ENCODE measurements at regions not wholly inside any gene's neighbourhood (a gene's known extent, or its start where the extent isn't known, plus 50 kb on each side); places are given as distances from the start of the nearest gene placed in this dataset.

DNA sequence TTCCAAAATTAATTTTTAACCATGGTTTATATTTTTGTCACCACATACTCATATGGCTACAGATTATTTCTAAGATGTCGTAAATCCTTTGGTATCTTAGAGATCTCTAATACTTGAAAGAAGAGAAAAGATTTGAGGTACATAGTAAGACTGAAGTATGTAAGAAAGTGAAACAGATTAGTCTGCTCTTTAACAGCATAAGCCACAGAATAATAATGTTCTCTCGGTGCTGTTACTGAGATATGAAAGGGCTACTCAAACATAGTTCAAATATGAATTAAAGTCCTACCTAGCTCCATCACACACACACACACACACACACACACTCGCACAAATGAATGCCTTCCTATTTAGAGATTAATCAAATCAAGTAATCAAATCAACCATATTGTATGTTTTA lies 274.1 kb upstream of the PCDH18 start:
- TF ChIP-seq MAZ (IDR thresholded peaks at IDR 0.05; ENCODE audit: borderline replicate concordance, low read depth, low read length) (no peak), MAFK (IDR thresholded peaks at IDR 0.05; ENCODE audit: low read depth, low read length) (no peak), RFX5 (IDR thresholded peaks at IDR 0.05; ENCODE audit: low read depth, low read length) (no peak), USF2 (IDR thresholded peaks at IDR 0.05; ENCODE audit: low read depth, low read length) (no peak), CEBPB (IDR thresholded peaks at IDR 0.05; ENCODE audit: low read depth, low read length) (no peak), BHLHE40 (IDR thresholded peaks at IDR 0.05; ENCODE audit: low read depth, low read length) (no peak)
- CTCF ChIA-PET, result interaction anchor here (1.3 kb wide), 1 partner anchor 12 kb away, joined by 6 read pairs; no protein-coding TSS in a partner anchor

More for the DNA sequence above, 274.1 kb upstream of the PCDH18 start:
- in situ Hi-C loops (cut with MboI; ENCODE audit: low sequenced_read_pairs) (loop anchor here (25.0 kb wide), 1 partner anchor 881 kb away; no protein-coding TSS in a partner anchor), intact Hi-C loops (cut with micrococcal nuclease) (no loop called here), dilution Hi-C loops (cut with HindIII; ENCODE audit: low sequenced_read_pairs, unreplicated experiment) (no loop called here)
- no peaks in the 10 kb centered on the region for H3K36me3 ChIP-seq (ENCODE audit: control insufficient read depth, insufficient read depth, low read length)
- H2AK5ac ChIP-seq (ENCODE audit: low read depth, low read length), result no peak overlapping the region
- H3K14ac ChIP-seq (replicated peaks; ENCODE audit: low read depth, low read length), result no peak overlapping the region
- H3K4me2 ChIP-seq (ENCODE audit: low read depth, low read length), result no peak overlapping the region
- H4K5ac ChIP-seq (ENCODE audit: low read depth, low read length), result no peak overlapping the region
- WGBS, 2 experiments (ENCODE audit: extremely low coverage in 2 of 2, insufficient read length in 1 of 2), result no CpG with 5 or more reads among the region's 3 CpGs
- POLR2A ChIA-PET (ENCODE audit: unreplicated experiment), result no interaction called here
- DNase-seq (no peak), ATAC-seq (ENCODE audit: low read depth) (no peak)
- H4K91ac ChIP-seq (ENCODE audit: insufficient read depth, low read depth, low read length), result no peak overlapping the region
- H3K18ac ChIP-seq (ENCODE audit: low read depth, low read length), result no peak overlapping the region
- H4K8ac ChIP-seq (ENCODE audit: low read depth in 2 of 2, low read length in 2 of 2), result no peak overlapping the region
- no peaks in the 10 kb centered on the region for H3K9me3 ChIP-seq (ENCODE audit: control insufficient read depth, insufficient read depth, low read length)
- no peak overlapping the region for H2AK9ac ChIP-seq (replicated peaks; ENCODE audit: low read depth, low read length, poor library complexity)
- H2AFZ ChIP-seq (replicated peaks; ENCODE audit: low read length, poor library complexity), result no peak overlapping the region
- H3K9me1 ChIP-seq (ENCODE audit: insufficient read depth, low read length), result no peaks in the 10 kb centered on the region
- H3K4me3 ChIP-seq (ENCODE audit: insufficient read depth, low read depth, low read length), result no peak overlapping the region
- no peaks in the 10 kb centered on the region for H3K27me3 ChIP-seq (ENCODE audit: control insufficient read depth, insufficient read depth, low read length)
- H2BK120ac ChIP-seq (ENCODE audit: low read depth, low read length), result no peak overlapping the region
- no peaks in the 10 kb centered on the region for H3K79me1 ChIP-seq (ENCODE audit: low read depth in 1 of 2, low read length in 2 of 2)
- H3K4ac ChIP-seq (ENCODE audit: low read depth, low read length), result no peak overlapping the region
- no peaks in the 10 kb centered on the region for H4K20me1 ChIP-seq (ENCODE audit: insufficient read depth, low read length)
- no peak overlapping the region for H3K23ac ChIP-seq (ENCODE audit: low read depth, low read length)
- H3K27ac ChIP-seq (ENCODE audit: insufficient read depth, low read length), result no peak overlapping the region
- no peak overlapping the region for H3K56ac ChIP-seq (ENCODE audit: extremely low read depth, insufficient read depth, low read length)
- no peak overlapping the region for H3K9ac ChIP-seq (ENCODE audit: low read depth, low read length)
- no peak overlapping the region for H2BK5ac ChIP-seq (ENCODE audit: low read depth, low read length, poor library complexity, severe bottlenecking)
- H2BK20ac ChIP-seq (ENCODE audit: low read depth, low read length), result no peak overlapping the region
- H2BK15ac ChIP-seq (ENCODE audit: low read depth, low read length), result no peak overlapping the region
- no peaks in the 10 kb centered on the region for H3K4me1 ChIP-seq (ENCODE audit: control insufficient read depth, insufficient read depth, low read length)
- BruUV-seq (replicated peaks), result no TSS peak

Data from IMR-90 (cell line).